ENCODE measurements at regions not wholly inside any gene's neighbourhood (a gene's known extent, or its start where the extent isn't known, plus 50 kb on each side); places are given as distances from the start of the nearest gene placed in this dataset.
A peak's percentile ranks its signal among the peaks of the same experiment; 100 is the strongest.
"Not testable (repeated sequence)": the region's sequence is repeated elsewhere in the genome, so short reads cannot be mapped to it uniquely, and the experiment has no call there.

- peak; percentile 12 for DNase-seq (ENCODE audit: low read depth)
These were observed 66.3 kb upstream of the UFM1 start for GRCh38 chr13:38283346-38283745.

GRCh38 chr13:38265132-38265497, 84.5 kb upstream of the UFM1 start:
- no peak for DNase-seq (ENCODE audit: low read depth)

- DNase-seq (ENCODE audit: low read depth) = no peak
These were observed 85.1 kb upstream of the UFM1 start for GRCh38 chr13:38264363-38265131.

GRCh38 chr13:38262211-38262610, 87.4 kb upstream of the UFM1 start:
- peak; percentile 13 for DNase-seq (ENCODE audit: low read depth)

- no peak for DNase-seq (ENCODE audit: low read depth)
These were observed 94.1 kb upstream of the UFM1 start for GRCh38 chr13:38255600-38255999.

GRCh38 chr13:38239874-38240273, 109.8 kb upstream of the UFM1 start:
- no peak for DNase-seq (ENCODE audit: low read depth)

GRCh38 chr13:38228322-38228721, 121.3 kb upstream of the UFM1 start:
- DNase-seq (ENCODE audit: low read depth) = no peak

- no peak for DNase-seq (ENCODE audit: low read depth)
These were observed 123.2 kb upstream of the UFM1 start for GRCh38 chr13:38226496-38226895.

GRCh38 chr13:38223089-38223488, 126.6 kb upstream of the UFM1 start:
- DNase-seq (ENCODE audit: low read depth) = peak; percentile 14

- not testable (repeated sequence) for DNase-seq (ENCODE audit: low read depth)
These were observed 128.5 kb upstream of the UFM1 start for GRCh38 chr13:38221120-38221519.

- DNase-seq (ENCODE audit: low read depth) = no peak
These were observed 133.5 kb upstream of the UFM1 start for GRCh38 chr13:38216181-38216580.

GRCh38 chr13:38213314-38213713, 136.3 kb upstream of the UFM1 start:
- DNase-seq (ENCODE audit: low read depth) = peak; percentile 10

GRCh38 chr13:38210928-38211596, 138.6 kb upstream of the UFM1 start:
- DNase-seq (ENCODE audit: low read depth) = no peak

GRCh38 chr13:38204556-38204955, 145.1 kb upstream of the UFM1 start:
- no peak for DNase-seq (ENCODE audit: low read depth)

GRCh38 chr13:38202740-38203139, 146.9 kb upstream of the UFM1 start:
- DNase-seq (ENCODE audit: low read depth) = no peak

- DNase-seq (ENCODE audit: low read depth) = no peak
These were observed 158.6 kb upstream of the UFM1 start for GRCh38 chr13:38191016-38191415.

- DNase-seq (ENCODE audit: low read depth) = no peak
These were observed 169.0 kb upstream of the UFM1 start for GRCh38 chr13:38180670-38181069.

- no peak for DNase-seq (ENCODE audit: low read depth)
These were observed 169.5 kb upstream of the UFM1 start for GRCh38 chr13:38180126-38180525.

GRCh38 chr13:38176664-38177063, 173.0 kb upstream of the UFM1 start:
- DNase-seq (ENCODE audit: low read depth) = no peak

- no peak for DNase-seq (ENCODE audit: low read depth)
These were observed 176.2 kb upstream of the UFM1 start for GRCh38 chr13:38173403-38173802.

- DNase-seq (ENCODE audit: low read depth) = no peak
These were observed 182.4 kb upstream of the UFM1 start for GRCh38 chr13:38167164-38167822.

GRCh38 chr13:38166116-38166515, 183.5 kb upstream of the UFM1 start:
- no peak for DNase-seq (ENCODE audit: low read depth)

- no peak for DNase-seq (ENCODE audit: low read depth)
These were observed 189.5 kb upstream of the UFM1 start for GRCh38 chr13:38160131-38160530.

Measured in fibroblast of the conjunctiva (primary cell).